Right cardiac atrium (tissue), 5 donors: ENCODE measurements at regions not wholly inside any gene's neighbourhood (a gene's known extent, or its start where the extent isn't known, plus 50 kb on each side); places are given as distances from the start of the nearest gene placed in this dataset.
A peak's percentile ranks its signal among the peaks of the same experiment; 100 is the strongest.
"Not testable (repeated sequence)": the region's sequence is repeated elsewhere in the genome, so short reads cannot be mapped to it uniquely, and the experiment has no call there.

Source experiments
- ATAC-seq, 2 donors: fragments of 200-7000 bp; cut with Tn5 transposase; one replicate each; pipeline versions ENCODE4 v1.8.0 to v1.9.1; 2020; ENCODE audit warnings: moderate library complexity in 2 of 2, mild to moderate bottlenecking in 1 of 2
- DNase-seq, 3 donors: peaks; one replicate each; pipeline ENCODE4 v3.0.0-alpha.2; 2020
- H3K27ac ChIP-seq: one replicate; pipeline ENCODE4 v1.5.1; 2013; ENCODE audit warnings: mild to moderate bottlenecking, low read length, control low read depth, moderate library complexity
- H3K27me3 ChIP-seq: one replicate; pipeline ENCODE4 v1.6.1; 2013; ENCODE audit not compliant: control insufficient read depth, insufficient read depth
- H3K4me1 ChIP-seq: one replicate; pipeline ENCODE4 v1.6.1; 2013; ENCODE audit warnings: low read length; ENCODE audit not compliant: control insufficient read depth, insufficient read depth
- H3K4me3 ChIP-seq: one replicate; pipeline ENCODE4 v1.5.1; 2013; ENCODE audit warnings: low read length, control low read depth
- H3K9me3 ChIP-seq: one replicate; pipeline ENCODE4 v1.6.1; 2013; ENCODE audit warnings: low read length; ENCODE audit not compliant: control insufficient read depth
- WGBS: extraction: QIAGEN DNeasy Blood & Tissue Kit; methylation state at CpG from one replicate; pipeline ENCODE4 v1.1.7; 2013; 5-methylcytosine and 5-hydroxymethylcytosine counted together
- intact Hi-C, 4 donors: fragments of 100-400 bp; cut with DNase I; formaldehyde crosslinking; loops; one replicate each; pipeline versions ENCODE4 v1.11.0 to v1.14.0; 2022 to 2023
- donor health status: healthy with polysubstance abuse.
- donor health status: DM: no; HTN: yes; CAD: no.
- donor health status: DM: no; HTN: no; CAD: no.
- donor health status: DM: no; HTN: yes; CAD: no; lungs with severe emphysema.
- donor health status: DM: yes; HTN: yes; CAD: no.

DNA sequence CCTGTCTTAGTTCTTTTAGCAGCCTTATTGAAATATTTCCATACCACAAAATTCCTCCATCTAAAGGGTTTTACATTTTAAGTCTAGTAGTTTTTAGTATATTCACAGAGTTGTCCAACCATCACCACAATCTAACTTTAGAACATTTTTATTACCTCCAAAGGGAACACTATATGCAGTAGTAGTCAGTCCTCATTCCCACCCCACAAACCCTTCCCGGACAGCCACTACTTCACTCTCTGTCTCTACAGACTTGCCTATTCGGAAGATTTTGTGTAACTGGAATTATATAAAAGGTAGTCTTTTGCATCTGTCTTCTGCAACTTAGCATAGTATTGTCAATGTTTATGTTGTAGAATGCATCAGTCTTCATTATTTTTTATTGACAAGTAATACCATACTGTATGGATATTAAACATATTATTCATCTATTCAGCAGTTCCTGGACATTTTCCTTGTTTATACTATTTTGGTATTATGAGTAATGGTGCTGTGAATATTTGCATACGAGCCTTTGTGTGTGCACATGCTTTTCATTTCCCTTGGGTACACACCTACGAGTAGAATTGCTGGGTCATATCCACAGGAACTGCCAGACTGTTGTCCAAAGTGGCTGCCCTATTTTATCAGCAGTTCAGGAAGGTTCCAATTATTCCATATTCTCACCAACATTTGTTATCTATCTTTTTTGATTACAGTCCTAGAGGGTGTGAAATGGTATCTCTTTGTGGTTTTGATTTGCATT, 60.9 kb upstream of the LANCL2 start:
- Histone ChIP-seq H3K4me1 (no peaks in the 10 kb centered on the region), H3K27ac (no peak overlapping the region), H3K9me3 (no peaks in the 10 kb centered on the region), H3K4me3 (no peak overlapping the region), H3K27me3 (no peaks in the 10 kb centered on the region)
- intact Hi-C loops: no loop called here
- DNase-seq (no peak), ATAC-seq (no peak)
- WGBS: 59% methylated on average over 4 of the region's 4 CpGs

- DNase-seq: no peak
- no peaks in the 10 kb centered on the region for H3K27me3 ChIP-seq
- no peak for ATAC-seq
- no peaks in the 10 kb centered on the region for H3K4me1 ChIP-seq
- WGBS: 94% methylated on average over 1 of the region's 1 CpG
- no peak overlapping the region for H3K27ac ChIP-seq
- H3K4me3 ChIP-seq: no peak overlapping the region
- intact Hi-C loops: no loop called here
- no peaks in the 10 kb centered on the region for H3K9me3 ChIP-seq
These were observed 60.0 kb upstream of the LANCL2 start for GRCh38 chr7:55305135-55305534.

DNA sequence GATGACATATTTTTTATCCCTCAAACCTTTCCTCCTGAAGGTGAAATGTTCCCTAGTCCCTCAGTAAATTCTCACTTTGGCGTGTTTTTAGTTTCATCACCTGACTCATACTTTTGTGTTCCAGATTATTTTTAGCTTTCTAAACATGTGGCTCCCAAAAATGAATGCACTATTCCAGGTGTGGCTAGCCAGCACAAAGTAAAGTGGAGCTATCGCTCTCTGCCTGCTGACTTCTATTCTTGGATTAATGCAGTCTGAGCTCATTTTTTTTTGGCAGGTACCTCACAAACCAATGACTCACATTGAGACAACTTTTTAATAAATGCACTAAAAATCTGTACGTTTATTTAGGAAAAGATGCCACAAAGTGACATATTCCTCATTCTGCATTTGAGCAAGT, 58.8 kb upstream of the LANCL2 start:
- H3K4me1 ChIP-seq: no peaks in the 10 kb centered on the region
- H3K27ac ChIP-seq: no peak overlapping the region
- no peak for ATAC-seq
- no peak for DNase-seq
- intact Hi-C loops: no loop called here
- H3K4me3 ChIP-seq: no peak overlapping the region
- H3K9me3 ChIP-seq: no peaks in the 10 kb centered on the region
- WGBS: 51% methylated on average over 3 of the region's 3 CpGs
- no peaks in the 10 kb centered on the region for H3K27me3 ChIP-seq

DNA sequence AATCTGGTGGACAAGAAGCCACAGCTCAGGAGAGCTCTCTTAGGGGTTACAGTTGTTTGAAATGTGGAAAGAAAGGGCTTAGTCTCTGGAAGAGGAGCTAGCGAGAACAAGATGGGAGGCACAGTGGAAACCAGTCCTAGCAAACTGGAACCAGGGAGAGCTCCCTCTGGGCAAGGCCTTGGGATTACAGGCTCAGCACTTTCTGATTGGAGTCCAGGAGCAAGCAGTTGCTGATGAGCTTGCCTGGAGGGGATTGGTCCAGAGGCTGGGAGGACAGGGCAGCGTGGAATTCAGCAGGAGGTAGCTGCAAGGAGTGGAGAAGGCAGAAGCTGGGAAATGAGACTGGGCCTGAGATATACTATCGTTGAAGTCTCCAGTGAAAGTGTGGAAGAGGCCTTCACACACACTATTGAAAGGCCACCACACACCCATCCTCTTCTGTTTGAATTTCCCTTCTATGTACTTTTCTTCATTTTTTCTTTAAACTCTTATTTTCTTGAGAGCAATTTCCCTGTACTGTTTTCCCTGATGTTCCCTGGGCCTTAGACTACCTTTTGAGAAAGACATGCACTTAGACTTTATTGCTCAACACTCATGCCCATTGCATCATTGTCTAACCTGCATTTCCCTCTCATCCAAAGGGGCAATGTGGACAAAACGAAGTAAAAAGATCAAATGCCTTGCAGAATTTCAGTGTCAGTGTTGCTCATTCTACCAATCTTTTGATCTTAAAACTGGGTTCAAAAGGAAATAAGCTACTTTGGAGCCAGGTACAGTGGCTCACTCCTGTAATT, 57.8 kb upstream of the LANCL2 start:
- 76% methylated on average over 4 of the region's 4 CpGs for WGBS
- Histone ChIP-seq H3K27me3 (no peaks in the 10 kb centered on the region), H3K4me3 (no peak overlapping the region), H3K27ac (no peak overlapping the region), H3K9me3 (no peaks in the 10 kb centered on the region), H3K4me1 (no peaks in the 10 kb centered on the region)
- DNase-seq (no peak), ATAC-seq (no peak)
- intact Hi-C loops: no loop called here

DNA sequence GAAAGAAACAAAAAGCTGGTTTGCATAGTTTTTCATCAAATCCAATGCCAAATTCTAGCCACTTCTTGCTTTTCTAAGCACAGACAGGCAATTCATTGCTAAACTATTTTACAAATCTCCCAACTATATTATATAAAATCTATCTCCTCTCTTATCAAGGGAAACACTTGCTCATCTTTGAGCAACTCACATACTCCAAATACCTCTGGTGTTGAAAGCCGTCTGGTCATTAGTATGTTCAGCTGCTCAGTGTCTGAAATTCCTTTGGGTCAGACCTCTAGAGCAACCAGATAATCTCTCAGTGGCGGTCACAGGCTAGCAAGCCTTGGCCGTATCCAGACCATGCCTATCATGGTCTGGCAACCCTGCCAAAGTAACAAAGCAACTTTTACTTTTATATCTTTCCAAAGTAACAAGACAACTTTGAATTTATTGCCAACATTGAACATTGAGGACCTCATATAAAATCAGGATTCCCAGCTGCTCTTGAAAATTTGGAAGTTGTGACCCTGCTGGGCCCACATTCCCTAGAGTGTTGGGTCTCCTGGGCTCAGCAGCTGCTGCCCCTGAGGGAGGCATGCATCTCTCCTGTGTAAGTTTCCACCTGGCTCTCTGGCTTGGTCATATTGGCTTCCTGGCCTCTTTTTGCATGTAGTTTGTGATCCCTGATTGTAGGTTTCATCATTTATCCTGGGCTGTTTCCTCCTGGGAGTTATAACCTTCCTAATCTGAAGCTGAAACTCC, 56.8 kb upstream of the LANCL2 start:
- H3K9me3 ChIP-seq: no peaks in the 10 kb centered on the region
- ATAC-seq (peak; percentile 66 to 80), DNase-seq (no peak)
- peak overlapping the region; percentile 14 for H3K27ac ChIP-seq
- H3K27me3 ChIP-seq: no peaks in the 10 kb centered on the region
- 19% methylated on average over 3 of the region's 3 CpGs for WGBS
- H3K4me3 ChIP-seq: no peak overlapping the region
- no peaks in the 10 kb centered on the region for H3K4me1 ChIP-seq
- intact Hi-C loops: no loop called here

DNA sequence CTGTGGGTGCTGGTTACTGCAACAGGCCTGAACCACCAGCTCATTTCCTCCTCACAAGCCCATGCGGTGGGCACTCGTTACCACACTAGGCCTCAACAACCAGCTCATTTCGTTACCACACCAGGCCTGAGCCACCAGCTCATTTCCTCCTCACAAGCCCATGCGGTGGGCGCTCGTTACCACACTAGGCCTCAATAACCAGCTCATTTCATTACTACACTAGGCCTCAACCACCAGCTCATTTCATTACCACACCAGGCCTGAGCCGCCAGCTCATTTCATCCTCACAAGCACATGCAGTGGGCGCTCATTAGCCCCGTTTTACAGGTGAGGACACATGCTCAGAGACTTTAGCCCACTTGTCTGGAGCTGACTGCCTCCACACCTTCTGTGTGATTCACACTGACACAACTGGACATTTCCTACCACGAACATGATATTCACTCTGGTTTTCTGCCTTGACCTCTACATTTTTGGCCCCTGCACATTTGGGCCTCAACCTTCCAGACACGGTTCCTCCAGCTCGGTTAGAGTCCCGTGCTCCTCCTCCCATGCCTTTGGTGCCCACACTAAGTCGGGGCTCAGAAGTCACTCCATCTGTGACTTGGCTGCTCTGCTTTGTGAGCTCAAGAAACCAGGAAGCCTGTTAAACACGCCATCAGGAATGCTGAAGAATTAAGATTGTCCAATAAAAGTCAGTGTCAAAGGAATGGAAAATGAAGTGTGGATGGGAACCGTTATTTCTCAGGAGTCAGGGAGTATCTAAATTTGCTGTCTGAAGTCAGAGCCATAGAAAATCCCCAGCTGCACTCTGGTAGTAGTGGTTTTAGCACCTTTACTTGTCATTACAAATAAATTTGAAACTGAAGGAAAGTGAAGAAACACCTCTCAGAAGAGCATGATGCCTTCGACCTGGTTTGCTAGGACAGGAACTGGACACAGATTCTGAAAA, 55.8 kb upstream of the LANCL2 start:
- no peaks in the 10 kb centered on the region for H3K4me1 ChIP-seq
- DNase-seq (peak in 1 of 3 donors; percentile 62), ATAC-seq (no peak)
- H3K9me3 ChIP-seq: no peaks in the 10 kb centered on the region
- no peaks in the 10 kb centered on the region for H3K27me3 ChIP-seq
- no peak overlapping the region for H3K27ac ChIP-seq
- WGBS: 85% methylated on average over 17 of the region's 17 CpGs
- H3K4me3 ChIP-seq: no peak overlapping the region
- intact Hi-C loops: no loop called here

GRCh38 chr7:55310287-55311025, 54.7 kb upstream of the LANCL2 start:
- intact Hi-C loops: no loop called here
- WGBS: 64% methylated on average over 8 of the region's 8 CpGs
- DNase-seq (no peak), ATAC-seq (no peak)
- Histone ChIP-seq H3K9me3 (no peaks in the 10 kb centered on the region), H3K27ac (no peak overlapping the region), H3K4me1 (no peaks in the 10 kb centered on the region), H3K4me3 (no peak overlapping the region), H3K27me3 (no peaks in the 10 kb centered on the region)

- intact Hi-C loops, H3K9me3 ChIP-seq, H3K4me3 ChIP-seq, H3K4me1 ChIP-seq, H3K27ac ChIP-seq, H3K27me3 ChIP-seq, ATAC-seq: not testable (repeated sequence)
- DNase-seq: peak in 1 of 3 donors; percentile 64
- 92% methylated on average over 27 of the region's 27 CpGs for WGBS
These were observed 53.2 kb upstream of the LANCL2 start for GRCh38 chr7:55311892-55312291.

DNA sequence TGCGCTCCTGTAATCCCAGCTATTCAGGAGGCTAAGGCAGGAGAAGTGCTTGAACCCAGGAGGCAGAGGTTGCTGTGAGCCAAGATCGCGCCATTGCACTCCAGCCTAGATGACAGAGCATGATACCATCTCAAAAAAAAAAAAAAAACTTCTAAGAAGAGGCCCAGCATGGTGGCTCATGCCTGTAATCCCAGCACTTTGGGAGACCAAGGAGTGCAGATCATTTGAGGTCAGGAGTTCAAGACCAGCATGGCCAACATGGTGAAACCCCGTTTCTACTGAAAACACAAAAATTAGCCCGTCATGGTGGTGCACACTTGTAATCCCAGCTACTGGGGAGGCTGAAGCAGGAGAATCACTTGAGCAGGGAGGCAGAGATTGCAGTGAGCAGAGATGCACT, 51.5 kb upstream of the LANCL2 start:
- DNase-seq, H3K9me3 ChIP-seq, H3K27me3 ChIP-seq, H3K27ac ChIP-seq, H3K4me1 ChIP-seq, ATAC-seq, intact Hi-C loops, H3K4me3 ChIP-seq: not testable (repeated sequence)
- 86% methylated on average over 5 of the region's 5 CpGs for WGBS

- H3K27me3 ChIP-seq: no peaks in the 10 kb centered on the region
- H3K9me3 ChIP-seq: no peaks in the 10 kb centered on the region
- no peaks in the 10 kb centered on the region for H3K4me1 ChIP-seq
- 55% methylated on average over 8 of the region's 8 CpGs for WGBS
- no peak overlapping the region for H3K27ac ChIP-seq
- no peak for ATAC-seq
- no peak overlapping the region for H3K4me3 ChIP-seq
- DNase-seq: no peak
- intact Hi-C loops: no loop called here
These were observed 50.2 kb upstream of the LANCL2 start for GRCh38 chr7:55314967-55315366.
